ENCODE measurements at regions not wholly inside any gene's neighbourhood (a gene's known extent, or its start where the extent isn't known, plus 50 kb on each side); places are given as distances from the start of the nearest gene placed in this dataset.

GRCh38 chr17:27990100-27990499, 52.4 kb upstream of the NLK start:
- no peak for DNase-seq
- intact Hi-C loops (cut with micrococcal nuclease), result no loop called here
- no peak for ATAC-seq

GRCh38 chr17:27990979-27991378, 51.5 kb upstream of the NLK start:
- intact Hi-C loops (cut with micrococcal nuclease), result no loop called here
- DNase-seq (no peak), ATAC-seq (no peak)

- ATAC-seq, result no peak
- no peak for DNase-seq
- intact Hi-C loops (cut with micrococcal nuclease), result no loop called here
These were observed 50.9 kb upstream of the NLK start for GRCh38 chr17:27991462-27991993.

All from left ventricle myocardium superior (tissue), 1 donor.